Ovary (tissue), 3 donors: ENCODE measurements at regions not wholly inside any gene's neighbourhood (a gene's known extent, or its start where the extent isn't known, plus 50 kb on each side); places are given as distances from the start of the nearest gene placed in this dataset.

Source experiments
- CTCF ChIP-seq, 3 donors: fragments of 450-650 bp in 2 of 3; fragments of 200-600 bp in 1 of 3; IDR thresholded peaks; one replicate each; pipeline versions ENCODE4 v1.5.1 to v1.8.0; 2016 to 2022; ENCODE audit warnings: antibody characterized with exemption in 3 of 3, mild to moderate bottlenecking in 1 of 3
- POLR2A ChIP-seq: fragments of 450-650 bp; IDR thresholded peaks from one replicate; pipeline ENCODE4 v1.6.1; 2017; ENCODE audit warnings: antibody characterized with exemption, mild to moderate bottlenecking, moderate library complexity
- donor health status: DM: no; HTN: no; CAD: no.

DNA sequence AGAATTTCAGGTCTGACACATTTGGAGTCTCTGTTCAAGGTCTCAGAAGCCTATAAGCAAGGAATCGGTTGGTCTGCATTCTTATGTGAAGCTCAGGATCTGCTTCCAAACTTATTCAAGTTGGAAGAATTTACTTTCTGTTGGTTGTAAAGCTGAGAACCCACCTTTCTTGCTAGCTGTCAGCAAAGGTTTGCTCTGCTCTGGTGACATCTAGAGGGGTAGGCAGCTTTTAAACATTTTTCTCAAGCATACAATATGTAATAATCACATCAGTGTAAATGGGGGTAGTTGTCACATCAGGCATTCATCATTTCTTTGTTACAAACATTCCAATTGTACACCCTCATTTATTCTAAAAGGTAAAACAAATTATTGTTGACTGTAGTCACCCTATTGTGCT lies 935.2 kb downstream of the TRAM1L1 start:
- TF ChIP-seq CTCF (IDR thresholded peaks at IDR 0.05), result no peak
- no peak for TF ChIP-seq POLR2A
